GM12878 (cell line): ENCODE measurements at regions not wholly inside any gene's neighbourhood (a gene's known extent, or its start where the extent isn't known, plus 50 kb on each side); places are given as distances from the start of the nearest gene placed in this dataset.

Experiments used
- ATAC-seq: fragments of 200-7000 bp; cut with Tn5 transposase; 3 replicates; pipeline ENCODE4 v1.9.1; 2020; ENCODE audit warnings: mild to moderate bottlenecking, moderate library complexity
- BruUV-seq: library from RNA; stranded (reverse); fragments of 400-500 nt; replicated peaks from 2 replicates; lab custom pipeline; 2021; lab: Mats Ljungman, UMichigan
- CTCF ChIA-PET: fragments of 300-600 bp; sonication (Branson Sonifier 250); formaldehyde crosslinking; extraction: SDS; loops from one replicate; lab custom pipeline; 2021; ENCODE audit warnings: inconsistent platforms; lab: Yijun Ruan, JAX
- POLR2A ChIA-PET: fragments of 350-600 bp; formaldehyde crosslinking; extraction: SDS; loops from one replicate; lab custom pipeline; 2021; ENCODE audit warnings: inconsistent platforms; lab: Charles Lee
- RAD21 ChIA-PET: fragments of 300-600 bp; sonication (Branson Sonifier 250); formaldehyde crosslinking; loops from one replicate; lab custom pipeline; 2023; ENCODE audit warnings: antibody characterized with exemption; ENCODE audit not compliant: unreplicated experiment; lab: Charles Lee
- SMC1A ChIA-PET: fragments of 300-600 bp; sonication (Branson Sonifier 250); formaldehyde crosslinking; loops from one replicate; lab custom pipeline; 2023; ENCODE audit not compliant: unreplicated experiment, uncharacterized antibody; lab: Charles Lee
- DNase-seq: peaks from one replicate; pipeline ENCODE4 v3.0.0-alpha.2; 2011; ENCODE audit warnings: low read depth, low spot score
- FAIRE-seq: peaks from 3 replicates; lab custom pipeline; 2011; peaks lifted over from hg19 to GRCh38; lab: Jason Lieb, UNC
- H2AFZ ChIP-seq: 2 replicates; pipeline ENCODE4 v1.6.0; 2011; ENCODE audit warnings: low read depth, low read length, control low read depth; ENCODE audit not compliant: control insufficient read depth
- H3K27ac ChIP-seq: 2 replicates; pipeline ENCODE4 v1.5.1; 2011; ENCODE audit warnings: control low read depth; ENCODE audit not compliant: control insufficient read depth, insufficient read depth
- H3K27me3 ChIP-seq, 2 experiments: replicated peaks in 1 of 2; 2 replicates each; pipeline versions ENCODE4 v1.6.0 to v1.6.1; 2011; ENCODE audit warnings: low read length in 1 of 2; ENCODE audit not compliant: control insufficient read depth in 2 of 2, insufficient read depth in 2 of 2
- H3K36me3 ChIP-seq, 2 experiments: 2 replicates each; pipeline ENCODE4 v1.5.1; 2011; ENCODE audit warnings: low read length in 1 of 2; ENCODE audit not compliant: control insufficient read depth in 2 of 2, insufficient read depth in 2 of 2
- H3K4me1 ChIP-seq: 2 replicates; pipeline ENCODE4 v1.6.1; 2011; ENCODE audit warnings: mild to moderate bottlenecking, low read length, moderate library complexity, mixed read lengths; ENCODE audit not compliant: control insufficient read depth, insufficient read depth
- H3K4me2 ChIP-seq: 2 replicates; pipeline ENCODE4 v1.6.0; 2011; ENCODE audit warnings: control low read depth; ENCODE audit not compliant: control insufficient read depth, insufficient read depth
- H3K4me3 ChIP-seq: fragments of 200-600 bp; sonication (generic); 2 replicates; pipeline ENCODE4 v1.5.1; 2016
- H3K79me2 ChIP-seq: 2 replicates; pipeline ENCODE4 v1.6.0; 2011; ENCODE audit warnings: low read length; ENCODE audit not compliant: control insufficient read depth, insufficient read depth
- H3K9ac ChIP-seq: 2 replicates; pipeline ENCODE4 v1.8.0; 2011; ENCODE audit warnings: low read length, control low read depth, mixed read lengths; ENCODE audit not compliant: control insufficient read depth, insufficient read depth
- H3K9me3 ChIP-seq: replicated peaks from 3 replicates; pipeline ENCODE4 v1.5.1; 2011; ENCODE audit warnings: mild to moderate bottlenecking, low read length; ENCODE audit not compliant: control insufficient read depth, insufficient read depth
- H4K20me1 ChIP-seq: 2 replicates; pipeline ENCODE4 v1.6.0; 2011; ENCODE audit not compliant: control insufficient read depth, insufficient read depth
- FOXM1 ChIP-seq: IDR thresholded peaks from 2 replicates; pipeline ENCODE4 v1.6.1; 2012; ENCODE audit warnings: low read depth, mild to moderate bottlenecking, inconsistent platforms, low read length, moderate library complexity
- HDGF ChIP-seq: fragments of 450-650 bp; IDR thresholded peaks from 2 replicates; pipeline ENCODE4 v1.6.1; 2016; ENCODE audit warnings: antibody characterized with exemption
- LARP7 ChIP-seq: fragments of 450-650 bp; IDR thresholded peaks from 2 replicates; pipeline ENCODE4 v1.6.1; 2017; ENCODE audit warnings: mild to moderate bottlenecking
- MTA3 ChIP-seq: IDR thresholded peaks from 2 replicates; pipeline ENCODE4 v1.6.1; 2012; ENCODE audit warnings: low read length, inconsistent platforms, borderline replicate concordance
- PML ChIP-seq: IDR thresholded peaks from 2 replicates; pipeline ENCODE4 v1.6.1; 2012; ENCODE audit warnings: low read length, inconsistent platforms
- SMAD1 ChIP-seq: fragments of 450-650 bp; IDR thresholded peaks from 2 replicates; pipeline ENCODE4 v1.6.1; 2018; ENCODE audit warnings: mild to moderate bottlenecking, low read depth; ENCODE audit not compliant: partially characterized antibody
- SP1 ChIP-seq: IDR thresholded peaks from one replicate; pipeline ENCODE4 v1.6.1; 2011; ENCODE audit warnings: low read depth, low read length
- SUZ12 ChIP-seq: fragments of 200-600 bp; sonication (generic); IDR thresholded peaks from one replicate; pipeline ENCODE4 v1.6.1; 2018; ENCODE audit warnings: antibody characterized with exemption, mild to moderate bottlenecking; ENCODE audit not compliant: unreplicated experiment
- ZNF687 ChIP-seq: fragments of 450-650 bp; IDR thresholded peaks from 2 replicates; pipeline ENCODE4 v1.6.1; 2017; ENCODE audit warnings: mild to moderate bottlenecking, moderate library complexity
- WGBS: methylation state at CpG from one replicate; pipeline ENCODE4 v1.1.6; 2016; ENCODE audit warnings: low lambda C conversion rate; ENCODE audit not compliant: insufficient replicate concordance, insufficient coverage; ENCODE audit errors: missing lambda C conversion rate; 5-methylcytosine and 5-hydroxymethylcytosine counted together
- in situ Hi-C: fragments of 300-500 bp; cut with MboI; formaldehyde crosslinking; loops from 9 replicates; pipeline ENCODE4 v1.14.3; 2018; ENCODE audit warnings: mixed read lengths
- intact Hi-C: fragments of 100-400 bp; cut with micrococcal nuclease; formaldehyde crosslinking; loops from one replicate; pipeline ENCODE4 v1.14.2; 2022; ENCODE audit not compliant: unreplicated experiment
- TF ChIP-seq, protein P1 (sequence below): IDR thresholded peaks from 2 replicates; pipeline ENCODE4 v1.6.1; 2012; ENCODE audit warnings: low read depth, low read length, improper control_type of control experiment

GRCh38 chr12:115597157-115597712 lies 680.3 kb downstream of the MED13L start:
- no peak overlapping the region for H3K4me3 ChIP-seq
- H2AFZ ChIP-seq: no peak overlapping the region
- ChIA-PET CTCF (no interaction called here), SMC1A (interaction anchor here (0.7 to 1.7 kb wide), 2 partner anchors 46 to 504 kb away, joined by 3 to 4 read pairs; no protein-coding TSS in a partner anchor), RAD21 (no interaction called here), POLR2A (no interaction called here)
- 54% methylated on average over 3 of the region's 3 CpGs for WGBS
- no peak for TF ChIP-seq SP1
- TF ChIP-seq FOXM1: no peak
- no peak for TF ChIP-seq ZNF687
- no peak for TF ChIP-seq PML
- TF ChIP-seq, protein P1, sequence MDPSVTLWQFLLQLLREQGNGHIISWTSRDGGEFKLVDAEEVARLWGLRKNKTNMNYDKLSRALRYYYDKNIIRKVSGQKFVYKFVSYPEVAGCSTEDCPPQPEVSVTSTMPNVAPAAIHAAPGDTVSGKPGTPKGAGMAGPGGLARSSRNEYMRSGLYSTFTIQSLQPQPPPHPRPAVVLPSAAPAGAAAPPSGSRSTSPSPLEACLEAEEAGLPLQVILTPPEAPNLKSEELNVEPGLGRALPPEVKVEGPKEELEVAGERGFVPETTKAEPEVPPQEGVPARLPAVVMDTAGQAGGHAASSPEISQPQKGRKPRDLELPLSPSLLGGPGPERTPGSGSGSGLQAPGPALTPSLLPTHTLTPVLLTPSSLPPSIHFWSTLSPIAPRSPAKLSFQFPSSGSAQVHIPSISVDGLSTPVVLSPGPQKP: no peak
- TF ChIP-seq SMAD1: no peak
- no peak for TF ChIP-seq LARP7
- TF ChIP-seq HDGF: no peak
- TF ChIP-seq MTA3: no peak
- TF ChIP-seq SUZ12: no peak
- in situ Hi-C loops (no loop called here), intact Hi-C loops (no loop called here)
- H3K9me3 ChIP-seq: no peaks in the 10 kb centered on the region
- H3K4me2 ChIP-seq: no peak overlapping the region
- no peaks in the 10 kb centered on the region for H3K4me1 ChIP-seq
- no peaks in the 10 kb centered on the region for H4K20me1 ChIP-seq
- DNase-seq: no peak
- no peaks in the 10 kb centered on the region for H3K36me3 ChIP-seq
- ATAC-seq: no peak
- no peak for FAIRE-seq
- no TSS peak for BruUV-seq
- no peak overlapping the region for H3K9ac ChIP-seq
- no peaks in the 10 kb centered on the region for H3K79me2 ChIP-seq
- H3K27me3 ChIP-seq: no peaks in the 10 kb centered on the region
- no peak overlapping the region for H3K27ac ChIP-seq
